SH-SY5Y (cell line): ENCODE measurements at regions not wholly inside any gene's neighbourhood (a gene's known extent, or its start where the extent isn't known, plus 50 kb on each side); places are given as distances from the start of the nearest gene placed in this dataset.

Experiments used
- GATA2 ChIP-seq: IDR thresholded peaks from 2 replicates; pipeline ENCODE4 v1.6.1; 2011; ENCODE audit warnings: mild to moderate bottlenecking, low read depth, low read length
- GATA3 ChIP-seq: IDR thresholded peaks from 2 replicates; pipeline ENCODE4 v1.6.1; 2011; ENCODE audit warnings: low read depth, mild to moderate bottlenecking, low read length, moderate library complexity

GRCh38 chr4:111066887-111067286 lies 444.0 kb upstream of the PITX2 start:
- no peak for TF ChIP-seq GATA2
- TF ChIP-seq GATA3, result no peak

GRCh38 chr4:111068883-111069282 lies 446.0 kb upstream of the PITX2 start:
- TF ChIP-seq GATA3 (no peak), GATA2 (no peak)

DNA sequence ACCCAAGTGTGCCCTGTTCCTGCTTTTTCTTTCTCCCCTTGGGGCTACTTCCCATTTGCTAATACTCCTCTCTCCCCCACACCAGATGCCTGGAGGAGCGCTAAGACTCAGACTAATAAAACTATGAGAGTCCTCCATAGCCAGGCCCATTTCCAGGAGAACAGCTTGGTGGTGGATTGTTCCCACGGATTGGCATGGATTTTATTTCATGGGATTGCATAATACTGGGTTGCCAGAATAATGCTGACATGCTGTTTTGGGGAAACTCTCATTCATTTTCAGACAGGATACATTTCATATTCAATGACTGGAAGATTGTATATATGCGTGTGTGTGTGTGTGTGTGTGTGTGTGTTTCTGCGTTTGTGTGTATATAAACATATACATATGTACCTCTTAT lies 447.5 kb upstream of the PITX2 start:
- TF ChIP-seq GATA2 (no peak), GATA3 (no peak)

GRCh38 chr4:111074523-111075114 lies 451.7 kb upstream of the PITX2 start:
- TF ChIP-seq GATA3 (no peak), GATA2 (no peak)

DNA sequence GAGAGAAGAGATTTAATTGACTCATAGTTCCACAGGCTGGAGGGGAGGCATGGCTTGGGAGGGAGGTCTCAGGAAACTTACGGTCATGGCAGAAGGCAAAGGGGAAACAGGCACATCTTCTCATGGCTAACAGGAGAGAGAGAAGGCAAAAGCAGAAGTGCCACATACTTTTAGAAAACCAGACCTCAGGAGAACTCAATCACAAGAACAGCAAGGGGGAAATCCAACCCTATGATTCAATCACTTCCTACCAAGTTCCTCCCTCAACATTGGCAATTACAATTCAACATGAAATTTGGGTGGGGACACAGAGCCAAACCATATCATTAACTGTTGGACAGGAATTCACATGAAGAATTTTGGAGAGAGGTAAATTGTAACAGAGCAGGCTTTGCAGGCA lies 485.3 kb upstream of the PITX2 start:
- TF ChIP-seq GATA3, result no peak
- TF ChIP-seq GATA2, result no peak

DNA sequence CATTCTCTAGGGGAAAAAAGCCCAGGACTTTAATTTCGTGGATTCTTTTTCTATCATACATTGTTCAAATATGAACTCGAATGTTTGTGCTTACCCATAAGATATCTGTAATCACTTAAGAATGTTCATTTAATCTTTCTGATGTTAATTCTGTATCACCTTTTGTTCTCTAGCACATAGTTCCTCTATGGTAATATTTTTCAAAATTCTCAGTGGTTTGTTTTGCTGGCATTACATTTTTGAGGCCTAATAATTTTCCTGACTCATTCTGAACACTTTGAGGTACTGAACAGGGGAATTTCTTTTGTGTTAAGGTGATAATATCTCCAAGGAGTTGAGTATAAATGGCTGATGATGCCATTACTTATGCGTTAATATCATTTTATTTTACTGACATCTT lies 490.7 kb upstream of the PITX2 start:
- TF ChIP-seq GATA2 (no peak), GATA3 (no peak)

DNA sequence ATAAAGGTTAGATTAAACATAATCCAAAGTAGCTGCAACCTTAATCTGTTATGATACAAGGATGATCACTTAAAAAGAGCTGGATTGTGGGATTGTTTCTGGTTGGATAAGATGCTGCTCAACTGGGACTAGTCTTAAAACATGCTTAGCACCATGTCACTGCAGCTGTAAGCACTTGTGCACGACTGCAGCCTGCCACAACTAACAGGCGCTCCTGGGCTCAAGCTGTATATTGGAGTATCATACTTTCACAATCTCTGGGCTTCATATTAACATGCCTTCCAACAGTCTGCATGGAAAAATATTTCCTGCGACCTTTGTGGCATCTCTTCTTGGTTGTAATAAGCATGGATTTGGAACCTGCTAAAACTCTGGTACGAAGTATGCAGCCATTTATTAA lies 493.0 kb upstream of the PITX2 start:
- TF ChIP-seq GATA2, result no peak
- TF ChIP-seq GATA3, result no peak

DNA sequence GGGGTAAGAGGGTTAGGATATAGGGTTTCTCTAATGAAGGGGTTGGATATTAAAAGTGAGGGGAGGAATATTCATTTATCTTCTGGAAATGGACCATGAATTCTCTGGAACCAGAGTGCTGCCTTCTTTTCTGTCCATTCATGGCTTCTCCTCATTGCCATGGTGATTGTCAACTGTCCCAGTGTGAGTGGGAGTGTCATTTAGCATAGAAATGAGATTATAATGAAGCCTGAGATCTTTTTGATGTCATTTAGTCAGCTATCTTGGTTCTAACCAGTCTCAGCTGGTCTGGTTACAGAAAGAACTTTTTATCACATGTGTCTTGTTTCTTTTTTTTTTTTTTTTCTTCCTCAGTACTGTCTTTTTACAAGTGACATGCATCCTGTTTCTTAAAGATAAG lies 497.3 kb upstream of the PITX2 start:
- TF ChIP-seq GATA3, result no peak
- no peak for TF ChIP-seq GATA2

DNA sequence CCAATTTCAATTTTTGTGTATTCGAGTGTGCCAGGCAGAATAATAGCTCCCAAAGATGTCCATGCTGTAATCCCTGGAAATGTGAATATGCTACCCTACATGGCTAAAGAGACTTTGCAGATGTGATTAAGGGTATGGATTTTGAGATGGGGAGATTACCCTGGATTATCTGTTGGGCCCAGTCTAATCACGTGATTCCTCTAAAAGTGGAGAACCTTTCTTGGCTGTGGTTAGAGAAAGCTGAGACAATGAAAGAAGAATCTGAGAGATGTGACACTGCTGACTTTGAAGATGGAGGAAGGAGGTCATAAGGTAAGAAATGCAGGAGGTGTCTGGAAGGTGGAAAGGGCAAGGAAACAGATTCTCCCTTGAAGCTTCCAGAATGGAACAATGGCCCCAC lies 503.5 kb upstream of the PITX2 start:
- TF ChIP-seq GATA2 (no peak), GATA3 (no peak)

DNA sequence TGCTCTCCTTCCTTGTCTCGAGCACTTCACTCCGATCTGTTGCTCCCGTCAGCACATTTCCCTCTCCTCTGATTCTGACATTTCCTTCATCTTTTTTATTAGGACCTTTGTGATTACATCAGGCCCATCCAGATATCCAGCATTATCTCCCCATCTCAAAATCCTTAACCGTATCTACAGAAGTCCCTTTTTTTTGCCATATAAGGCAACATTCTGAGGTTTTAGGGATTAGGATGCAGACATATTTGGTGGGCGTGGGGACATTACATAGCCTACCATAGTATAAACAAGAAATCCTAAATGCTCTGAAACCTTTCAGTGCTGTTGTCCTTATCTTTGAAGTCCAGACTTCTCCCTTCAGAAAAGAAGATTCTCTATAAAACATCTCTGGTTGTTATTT lies 505.0 kb upstream of the PITX2 start:
- TF ChIP-seq GATA2 (no peak), GATA3 (no peak)

- TF ChIP-seq GATA3 (no peak), GATA2 (no peak)
Measured at GRCh38 chr4:111128327-111128726, 505.4 kb upstream of the PITX2 start.

GRCh38 chr4:111136438-111136837 lies 513.6 kb upstream of the PITX2 start:
- no peak for TF ChIP-seq GATA3
- no peak for TF ChIP-seq GATA2

DNA sequence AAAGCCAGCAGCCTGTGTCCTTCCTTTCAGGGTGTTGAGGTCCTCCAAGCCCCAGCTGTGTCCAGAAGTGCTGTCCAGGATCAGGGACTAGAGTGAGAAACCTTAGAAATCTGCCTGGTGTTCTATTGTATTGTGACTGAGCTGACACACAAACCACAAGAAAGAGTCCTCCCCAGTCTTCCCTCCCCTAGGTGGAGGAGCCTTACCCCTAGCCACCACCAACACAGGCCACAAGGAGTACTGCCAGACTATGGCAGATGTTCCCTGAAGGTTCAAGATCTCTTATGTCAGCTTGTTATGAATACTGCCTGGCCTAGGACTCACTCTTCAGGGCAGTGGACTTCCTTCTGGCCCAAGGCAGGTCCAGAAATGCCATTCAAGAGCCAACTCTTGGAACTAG lies 514.1 kb upstream of the PITX2 start:
- TF ChIP-seq GATA2 (no peak), GATA3 (no peak)

DNA sequence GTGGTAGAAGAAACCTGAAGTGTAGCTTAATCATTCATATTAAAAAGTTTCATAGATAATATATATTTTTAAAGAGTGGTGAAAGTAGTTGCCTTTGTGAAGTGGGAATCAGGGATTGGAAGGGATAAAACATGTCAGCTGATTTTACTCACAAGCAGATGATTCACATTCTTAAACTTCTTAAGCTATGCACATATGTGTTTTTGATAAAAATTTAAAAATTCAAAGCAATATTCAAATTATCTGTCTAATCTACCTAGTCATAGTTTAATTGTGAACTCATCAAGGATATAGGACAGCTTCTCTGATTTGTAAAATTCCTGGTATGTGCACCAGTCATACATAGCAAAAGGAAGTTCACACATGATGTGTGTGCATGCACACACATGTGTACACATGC lies 520.6 kb upstream of the PITX2 start:
- TF ChIP-seq GATA3, result no peak
- no peak for TF ChIP-seq GATA2

GRCh38 chr4:111154934-111155333 lies 532.1 kb upstream of the PITX2 start:
- TF ChIP-seq GATA2, result no peak
- TF ChIP-seq GATA3, result no peak

- TF ChIP-seq GATA3 (no peak), GATA2 (no peak)
Measured at GRCh38 chr4:111174331-111174730, 551.5 kb upstream of the PITX2 start.
